Suppressor macrophage treated with lipopolysaccharide for 4 hours (primary cell): ENCODE measurements at regions not wholly inside any gene's neighbourhood (a gene's known extent, or its start where the extent isn't known, plus 50 kb on each side); places are given as distances from the start of the nearest gene placed in this dataset.

Source experiments
- DNase-seq: peaks from one replicate; pipeline ENCODE4 v3.0.0-alpha.2; 2020

DNA sequence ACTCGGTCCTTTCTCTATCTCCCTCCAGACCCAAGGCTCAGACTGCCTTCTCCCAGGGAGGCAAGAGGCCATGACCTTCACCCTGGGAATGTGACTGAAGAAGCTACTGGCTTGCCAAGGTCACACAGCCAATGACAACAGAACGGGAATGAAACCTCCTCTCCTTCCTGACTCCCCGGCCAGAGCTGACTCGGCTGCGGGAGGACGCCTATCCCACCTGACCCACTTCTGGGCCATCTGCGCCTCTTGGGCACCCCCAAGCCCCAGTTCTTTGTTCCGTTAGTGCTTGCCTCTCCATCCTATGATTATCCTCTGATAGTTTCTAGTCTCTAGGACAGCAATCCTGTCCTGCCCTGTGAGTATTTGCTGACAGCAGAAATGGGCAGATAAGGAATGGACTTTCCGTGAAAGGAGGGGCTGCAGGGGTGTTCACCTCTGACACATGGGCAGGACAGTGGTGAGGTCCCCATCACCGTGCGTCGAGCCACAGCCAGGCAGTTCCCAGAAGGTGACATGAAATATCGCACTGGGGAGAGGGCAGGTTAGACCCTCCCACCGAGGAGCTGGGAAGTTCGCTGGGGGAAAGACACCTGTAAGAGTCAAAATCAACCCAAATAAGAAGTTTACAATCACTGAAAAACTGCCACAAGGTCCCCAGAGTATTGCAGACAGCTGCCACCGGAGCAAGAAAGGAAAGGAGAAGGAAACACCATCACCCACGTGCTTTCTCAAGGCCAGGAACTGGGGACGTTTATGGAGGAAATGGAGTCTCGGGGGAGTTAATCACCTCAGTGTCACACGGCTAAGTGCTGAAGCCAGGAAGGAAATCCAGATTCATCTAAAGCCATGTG is 63.0 kb downstream of the INSIG1 start:
- DNase-seq: peak; percentile 64

DNA sequence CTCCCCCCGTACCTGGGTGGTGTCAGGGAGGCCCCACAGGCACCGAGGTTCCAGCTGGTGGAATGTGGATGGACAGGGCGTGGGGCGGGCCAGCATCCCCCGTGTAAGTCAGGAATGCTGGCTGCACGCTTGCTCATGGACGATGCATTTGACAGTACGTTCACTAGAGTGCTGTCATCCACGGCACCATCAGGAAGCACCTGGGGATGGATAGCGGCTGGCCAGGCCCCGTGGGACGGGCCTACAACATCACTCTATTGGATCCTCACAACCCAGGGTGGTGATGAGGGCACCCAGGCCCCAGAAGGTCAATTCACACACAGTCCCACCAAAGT is 63.6 kb downstream of the INSIG1 start:
- DNase-seq: no peak

DNA sequence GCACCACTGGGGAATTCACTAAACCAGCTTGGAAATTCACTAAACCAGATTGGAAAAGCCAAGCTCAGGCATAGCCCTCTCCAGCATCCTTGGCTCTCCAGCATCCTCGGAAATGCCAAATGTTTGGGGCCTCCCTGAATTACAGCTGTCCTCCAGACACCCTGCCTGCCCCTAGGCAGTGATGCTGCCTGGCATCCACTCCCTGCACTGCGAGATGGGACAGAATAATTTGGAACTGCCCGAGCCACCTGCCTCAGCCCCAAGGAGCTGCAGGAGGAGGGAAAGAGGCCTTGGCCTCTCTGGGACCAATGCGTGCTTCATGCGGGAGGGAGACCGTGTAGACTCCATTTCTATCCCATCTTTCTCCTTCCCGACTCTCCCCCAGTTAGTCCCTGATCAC is 64.3 kb downstream of the INSIG1 start:
- no peak for DNase-seq

DNA sequence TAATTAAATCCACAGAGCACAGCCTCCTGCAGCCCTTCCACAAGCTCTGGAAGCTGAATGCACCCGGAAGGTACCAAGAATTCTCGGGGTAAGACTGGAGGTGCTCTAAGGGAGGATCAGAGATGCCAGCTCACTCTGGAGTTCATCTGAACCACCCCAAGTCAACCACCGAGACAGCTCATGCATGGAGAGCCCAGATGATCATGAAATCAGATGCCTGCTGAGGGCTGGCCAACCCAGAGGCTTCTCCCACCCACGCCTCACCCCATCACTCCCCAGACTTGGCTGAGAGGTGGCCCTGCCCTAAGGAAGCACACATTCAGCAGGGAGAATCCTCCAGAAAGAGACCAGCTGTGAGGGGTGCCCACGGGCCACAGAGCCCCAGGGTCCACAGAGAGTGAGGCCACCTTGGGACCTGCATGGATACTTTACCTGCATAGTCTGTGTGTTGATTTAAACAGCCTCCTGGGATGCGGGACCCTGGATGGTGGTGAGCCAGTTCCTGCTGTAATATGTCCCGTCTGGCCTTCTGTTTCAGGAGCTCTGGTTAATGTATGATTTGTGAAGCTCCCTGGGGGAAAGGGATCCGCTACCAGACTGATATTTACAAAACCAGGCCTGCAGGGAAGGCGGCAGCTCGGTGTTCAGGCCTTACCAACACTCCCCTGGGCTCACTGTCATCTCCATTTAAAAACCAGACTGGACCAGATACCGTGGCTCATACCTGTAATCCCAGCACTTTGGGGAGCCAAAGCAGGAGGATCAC is 64.9 kb downstream of the INSIG1 start:
- DNase-seq: no peak

DNA sequence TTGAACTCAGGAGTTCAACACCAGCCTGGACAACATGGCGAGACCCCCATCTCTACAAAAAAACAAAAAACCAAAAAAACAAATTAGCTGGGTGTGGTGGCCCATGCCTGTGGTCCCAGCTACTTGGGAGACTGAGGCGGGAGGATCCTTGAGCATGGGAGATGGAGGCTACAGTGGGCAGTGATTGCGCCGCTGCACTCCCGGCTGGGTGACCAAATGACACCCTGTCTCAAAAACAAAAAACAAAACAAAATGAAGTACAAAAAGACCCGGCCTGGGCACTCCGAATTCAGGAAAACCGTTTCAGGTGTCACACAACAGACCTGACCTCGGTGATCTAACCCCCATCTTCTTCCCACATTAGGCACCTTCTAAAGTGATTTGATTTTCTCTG is 65.5 kb downstream of the INSIG1 start:
- DNase-seq: no peak

DNA sequence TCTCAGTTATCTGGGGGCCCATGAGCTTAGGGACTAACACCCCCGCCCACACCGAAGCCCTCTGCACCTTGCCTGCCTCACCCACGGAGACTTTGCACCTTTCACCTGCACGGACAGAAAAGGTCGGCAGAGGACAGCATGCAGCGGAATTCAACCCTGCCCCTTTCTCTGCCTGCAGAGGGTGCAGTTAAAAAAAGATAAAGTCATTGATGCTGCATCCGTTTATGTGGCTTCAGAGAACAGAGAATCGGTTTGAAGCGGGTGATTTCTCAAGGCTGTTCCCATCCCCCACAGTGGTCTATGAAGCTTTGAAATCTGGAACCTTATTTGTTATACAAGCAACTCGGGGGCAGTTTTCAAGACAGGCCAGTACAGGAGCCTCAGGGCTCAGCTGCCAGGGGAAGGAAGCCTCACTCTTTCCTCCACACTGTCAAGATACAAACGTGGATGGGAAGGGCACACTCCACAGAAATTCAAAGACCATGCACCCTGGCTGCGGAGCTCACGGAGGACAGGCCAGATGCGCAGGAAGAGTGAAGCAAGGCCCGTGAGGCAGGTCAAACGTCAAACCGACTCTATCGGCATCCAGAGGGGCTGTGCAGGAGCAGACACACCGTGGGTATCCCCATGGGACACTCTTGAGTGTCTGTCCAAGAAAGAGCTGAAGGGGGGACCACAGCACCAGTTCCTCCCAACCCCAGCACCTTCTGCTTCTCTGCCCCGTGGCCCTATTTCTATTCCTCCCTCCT is 66.3 kb downstream of the INSIG1 start:
- no peak for DNase-seq

DNA sequence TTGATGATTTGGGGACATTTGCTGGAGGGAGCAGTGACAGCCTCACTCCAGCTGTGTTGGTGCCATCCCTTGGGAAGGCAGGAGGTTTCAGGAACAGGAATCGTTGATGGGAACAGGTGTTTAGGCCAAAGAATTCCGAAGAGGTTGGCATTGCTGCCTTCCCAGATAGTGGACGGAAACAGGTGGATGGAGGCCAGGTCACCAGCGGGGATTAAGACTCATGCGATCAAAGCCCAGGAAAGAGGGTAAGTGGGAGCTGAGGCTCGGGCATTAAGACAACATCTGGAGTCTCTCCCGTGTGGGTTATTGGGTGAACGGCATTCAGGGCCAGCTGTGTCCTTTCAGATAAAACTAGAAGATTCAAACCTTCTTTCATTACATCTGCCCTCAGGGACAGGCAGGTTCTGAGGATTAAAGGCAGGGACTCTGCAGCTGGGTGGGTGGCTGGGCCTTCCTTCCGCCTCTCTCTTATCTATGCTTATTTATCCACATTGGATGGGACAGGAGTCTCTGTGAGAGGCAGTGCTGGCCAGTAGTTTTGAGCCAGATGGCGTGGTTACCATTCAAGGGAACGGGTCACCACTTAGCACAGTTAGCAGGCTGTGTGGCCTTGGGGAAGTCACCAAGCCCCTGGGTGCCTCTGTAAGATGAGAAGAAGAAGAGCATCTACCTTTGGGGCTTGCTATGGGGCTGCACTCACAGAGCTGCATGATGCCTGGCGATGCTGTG is 67.6 kb downstream of the INSIG1 start:
- no peak for DNase-seq

DNA sequence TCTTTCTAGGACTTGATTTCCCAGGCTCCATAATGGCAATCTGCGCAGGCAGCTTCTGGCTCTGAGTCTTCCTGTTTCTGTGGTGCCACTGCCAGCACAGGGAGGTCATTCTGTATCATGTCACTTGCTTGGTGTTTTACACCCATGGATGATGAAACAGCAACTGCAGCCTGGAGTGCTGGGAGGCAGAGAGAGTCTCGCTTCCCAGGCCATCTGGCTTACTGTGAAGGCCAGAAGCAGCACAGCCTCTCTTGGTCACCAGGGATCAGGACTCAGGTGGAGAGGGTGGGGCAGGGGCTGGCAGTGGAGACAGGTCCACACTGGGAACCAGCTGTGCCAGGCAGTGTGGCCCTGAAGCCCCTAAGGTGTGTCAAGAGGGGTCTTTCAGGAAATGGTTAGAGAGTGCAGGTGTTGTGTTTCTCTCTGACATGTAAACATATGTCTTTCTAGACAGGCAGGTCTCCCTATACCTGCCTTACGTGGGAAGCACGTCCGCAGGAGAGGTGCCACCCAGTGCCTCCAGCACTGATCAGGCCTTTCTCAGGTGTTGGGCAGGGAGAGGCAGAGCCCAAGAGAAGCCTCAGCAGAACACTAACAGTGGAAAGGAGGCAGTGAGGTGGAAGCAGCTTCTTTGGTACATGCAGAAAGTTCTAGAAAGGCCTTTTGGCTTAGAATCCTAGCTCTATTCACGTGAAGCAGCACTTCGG is 71.4 kb downstream of the INSIG1 start:
- DNase-seq: peak; percentile 21

DNA sequence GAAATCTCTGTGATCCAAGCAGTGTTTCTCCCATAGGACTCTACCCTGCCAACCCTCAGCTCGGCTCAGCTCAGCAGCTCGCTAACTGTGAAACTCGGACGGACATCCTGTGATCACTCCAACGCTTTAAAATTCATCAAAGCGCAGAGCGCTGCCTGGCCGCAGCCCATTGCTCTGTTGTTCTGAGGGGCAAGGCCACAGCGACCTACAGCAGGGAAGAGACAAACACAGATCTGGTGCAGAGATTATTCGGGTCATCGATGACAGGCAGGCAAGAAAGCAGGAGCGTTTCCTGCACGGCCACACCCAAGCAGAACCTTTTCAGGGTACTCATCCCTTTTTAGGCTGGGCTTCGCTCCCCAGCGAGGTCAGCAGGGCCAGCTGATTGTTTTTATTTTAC is 72.1 kb downstream of the INSIG1 start:
- DNase-seq: no peak

DNA sequence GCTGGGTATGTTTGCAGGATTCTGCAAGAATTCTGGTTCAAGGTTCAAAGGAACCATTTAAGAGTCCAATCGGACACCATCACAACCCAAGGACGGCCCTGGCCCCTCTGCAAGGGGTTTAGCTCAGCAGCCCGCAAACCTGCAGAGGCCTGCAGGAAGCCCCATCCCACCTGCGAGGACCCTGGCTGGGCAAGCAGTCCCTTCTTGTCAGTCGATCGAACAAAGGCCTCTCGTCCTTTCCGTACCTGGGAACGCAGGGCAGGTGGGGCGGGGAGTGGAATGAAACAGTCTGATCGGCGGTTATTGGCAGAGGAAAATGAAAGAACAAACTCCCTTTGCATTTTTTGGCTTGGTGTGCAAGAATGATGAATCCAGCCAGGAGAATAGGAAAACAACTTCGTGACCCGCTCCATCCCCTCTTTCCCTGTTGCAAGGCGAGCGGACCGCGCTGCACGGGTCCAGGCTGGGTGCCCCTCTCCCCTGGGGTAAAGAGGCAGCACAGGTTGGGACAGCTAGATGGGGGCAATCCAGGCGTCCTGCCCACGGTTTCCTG is 73.7 kb downstream of the INSIG1 start:
- no peak for DNase-seq

DNA sequence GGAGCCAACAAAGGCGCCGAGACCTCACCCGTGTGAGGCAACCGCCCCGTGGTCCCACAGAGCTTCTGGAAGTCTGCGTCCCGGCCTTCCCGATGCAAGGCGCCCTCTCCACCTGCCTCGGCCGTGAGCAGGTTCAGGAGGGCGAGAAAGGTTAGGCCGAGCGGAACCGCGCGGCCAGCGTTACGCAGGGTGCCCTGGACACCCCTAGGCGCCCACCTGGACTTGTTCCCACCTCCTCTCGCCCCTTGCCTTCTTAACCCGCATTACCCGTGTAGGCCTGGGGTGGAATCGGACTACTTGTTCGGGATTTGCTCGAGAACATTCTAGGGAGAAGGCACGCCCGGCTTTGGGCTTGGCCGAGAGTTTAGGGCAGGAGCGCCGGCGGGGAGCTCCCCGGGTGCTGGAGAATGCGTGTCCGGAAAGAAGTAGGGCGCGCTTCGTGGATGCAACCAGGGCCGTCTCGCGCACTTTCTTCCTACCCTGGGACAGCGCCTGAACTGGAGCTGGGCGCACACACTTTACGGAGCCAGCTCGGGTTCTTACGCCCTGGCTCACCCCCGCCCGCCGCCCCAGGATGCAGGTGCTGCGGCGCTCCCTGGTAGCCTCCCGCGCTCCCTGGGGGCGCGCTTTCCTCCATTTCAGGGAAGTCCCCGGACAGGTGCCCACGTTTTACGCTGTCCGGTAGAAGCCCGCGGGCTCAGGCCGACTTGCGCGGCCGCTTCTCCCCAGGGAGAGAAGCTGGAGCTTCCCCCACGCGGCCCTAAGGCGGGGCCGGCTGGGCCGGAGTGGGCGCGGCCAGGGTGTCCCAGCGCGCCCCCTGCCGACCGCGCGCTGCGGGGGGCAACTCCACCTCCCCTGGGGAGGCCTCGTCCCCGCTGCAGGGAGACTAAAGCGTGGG is 74.5 kb downstream of the INSIG1 start:
- DNase-seq: peak; percentile 74

DNA sequence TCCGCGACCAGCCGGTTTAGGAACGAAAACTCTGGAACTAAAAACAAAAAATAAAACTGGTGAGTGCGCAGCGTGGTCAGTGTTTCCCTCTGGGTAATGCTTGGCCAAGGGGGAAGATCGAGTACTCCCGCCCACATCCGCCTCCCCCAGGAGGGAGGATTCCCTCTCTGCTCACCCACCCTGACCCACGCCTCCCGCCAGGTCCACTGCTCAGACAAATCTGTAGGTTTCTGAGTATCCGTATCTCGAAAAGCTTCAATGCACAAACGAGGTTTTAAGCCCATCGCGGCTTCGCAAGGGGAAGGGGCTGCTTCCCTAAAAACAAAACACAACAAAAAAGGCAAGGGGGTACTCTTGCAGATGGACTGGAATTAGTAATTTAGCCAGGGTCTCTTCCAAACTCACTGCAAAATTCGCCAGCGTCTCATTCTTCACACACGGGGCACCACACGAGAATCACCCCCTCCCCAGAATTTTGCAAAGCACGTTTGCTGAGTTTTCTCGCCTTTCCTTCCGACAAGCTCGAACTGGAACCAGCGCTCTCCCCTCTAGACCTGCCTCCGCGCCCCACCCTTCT is 75.2 kb downstream of the INSIG1 start:
- DNase-seq: no peak

DNA sequence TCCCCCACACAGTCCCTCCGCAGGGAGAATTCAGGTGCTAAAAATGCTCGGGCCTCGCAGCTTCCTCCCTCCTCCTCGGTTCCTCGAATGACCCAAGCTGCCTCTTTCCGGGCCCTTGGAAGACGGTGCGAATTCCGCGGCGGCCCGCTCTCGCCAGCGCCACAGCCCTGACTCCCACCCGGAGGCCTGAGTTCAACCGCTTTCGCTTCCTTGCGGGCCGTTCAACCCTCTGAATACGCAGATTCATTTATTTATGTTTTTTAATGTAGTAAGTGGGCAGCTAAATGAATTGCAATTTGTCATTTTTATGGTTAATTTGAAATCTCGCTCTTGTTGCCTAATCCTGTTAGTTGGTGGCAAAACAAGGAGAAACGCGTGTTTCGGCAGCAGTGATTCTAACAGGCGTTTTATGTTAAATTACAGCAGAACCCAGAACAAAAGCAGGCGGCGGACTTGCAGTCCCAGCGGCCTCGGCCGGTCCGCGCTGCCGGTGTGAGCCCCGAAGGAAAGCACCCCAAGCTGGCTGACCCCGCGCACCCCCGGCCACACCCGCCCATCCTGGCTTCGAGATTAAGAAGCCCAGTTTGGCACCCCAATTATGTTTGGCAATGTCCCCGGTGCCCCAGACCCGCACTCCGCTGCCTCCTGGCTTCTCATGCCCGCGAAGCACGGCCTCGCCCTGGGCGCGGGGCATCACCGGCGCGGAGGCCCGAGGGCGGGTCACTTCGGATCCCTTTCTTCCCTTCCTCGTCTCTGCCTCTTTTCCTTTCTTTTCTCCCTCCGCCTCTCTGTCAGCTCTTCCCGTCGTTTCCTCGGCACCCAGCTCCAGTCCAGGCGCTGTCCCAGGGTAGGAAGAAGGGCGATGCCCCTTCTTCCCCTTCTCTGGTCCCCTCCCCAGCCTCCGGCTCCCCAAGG is 75.9 kb downstream of the INSIG1 start:
- peak; percentile 41 for DNase-seq

DNA sequence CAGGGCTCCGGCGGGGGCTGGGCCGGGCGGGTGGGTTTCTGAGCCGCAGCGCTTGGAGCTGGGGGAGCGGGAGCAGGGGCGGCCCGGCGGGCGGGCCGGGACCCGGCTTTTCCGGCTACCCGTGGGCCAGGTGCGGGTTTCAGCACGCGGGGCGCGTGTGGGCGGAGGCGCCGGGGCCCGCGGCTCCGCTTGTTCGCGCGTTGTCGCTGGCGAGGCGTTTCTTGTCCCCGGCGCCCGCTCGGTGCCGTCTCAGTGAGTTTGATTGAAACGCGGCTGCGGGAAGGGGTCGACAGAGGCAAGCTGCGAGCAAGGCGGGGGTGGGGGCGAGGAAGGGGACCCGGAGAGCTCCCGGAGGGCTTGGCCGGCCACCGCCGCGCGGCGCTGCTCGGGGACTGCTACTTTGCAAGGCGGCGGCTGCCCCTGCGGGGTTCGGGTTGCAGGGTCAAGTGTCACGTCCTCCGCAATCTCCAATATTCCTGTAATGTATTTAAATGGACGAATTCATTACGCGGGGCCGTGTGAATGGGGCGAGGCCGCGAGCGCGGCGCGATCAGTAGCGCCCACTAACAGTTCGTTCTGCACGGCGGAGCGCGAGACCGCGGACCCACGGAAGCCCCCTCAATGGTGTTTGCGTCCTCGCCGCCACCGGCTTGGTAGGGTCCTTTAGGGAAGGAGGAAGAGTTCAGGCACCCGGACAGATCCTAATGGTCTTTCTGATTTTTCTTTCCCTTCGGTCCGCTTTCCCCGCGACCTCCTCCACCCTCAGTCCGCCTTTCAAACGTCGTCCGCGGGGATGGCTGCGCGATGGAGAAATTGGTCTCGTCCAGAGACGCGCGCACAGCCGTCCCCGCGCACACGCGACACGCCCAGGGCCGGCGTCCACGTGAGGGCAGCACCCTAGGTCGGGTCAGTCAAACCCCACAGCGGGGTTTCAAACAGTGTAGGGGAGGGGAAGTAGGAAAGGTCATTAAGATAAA is 76.9 kb downstream of the INSIG1 start:
- DNase-seq: no peak

DNA sequence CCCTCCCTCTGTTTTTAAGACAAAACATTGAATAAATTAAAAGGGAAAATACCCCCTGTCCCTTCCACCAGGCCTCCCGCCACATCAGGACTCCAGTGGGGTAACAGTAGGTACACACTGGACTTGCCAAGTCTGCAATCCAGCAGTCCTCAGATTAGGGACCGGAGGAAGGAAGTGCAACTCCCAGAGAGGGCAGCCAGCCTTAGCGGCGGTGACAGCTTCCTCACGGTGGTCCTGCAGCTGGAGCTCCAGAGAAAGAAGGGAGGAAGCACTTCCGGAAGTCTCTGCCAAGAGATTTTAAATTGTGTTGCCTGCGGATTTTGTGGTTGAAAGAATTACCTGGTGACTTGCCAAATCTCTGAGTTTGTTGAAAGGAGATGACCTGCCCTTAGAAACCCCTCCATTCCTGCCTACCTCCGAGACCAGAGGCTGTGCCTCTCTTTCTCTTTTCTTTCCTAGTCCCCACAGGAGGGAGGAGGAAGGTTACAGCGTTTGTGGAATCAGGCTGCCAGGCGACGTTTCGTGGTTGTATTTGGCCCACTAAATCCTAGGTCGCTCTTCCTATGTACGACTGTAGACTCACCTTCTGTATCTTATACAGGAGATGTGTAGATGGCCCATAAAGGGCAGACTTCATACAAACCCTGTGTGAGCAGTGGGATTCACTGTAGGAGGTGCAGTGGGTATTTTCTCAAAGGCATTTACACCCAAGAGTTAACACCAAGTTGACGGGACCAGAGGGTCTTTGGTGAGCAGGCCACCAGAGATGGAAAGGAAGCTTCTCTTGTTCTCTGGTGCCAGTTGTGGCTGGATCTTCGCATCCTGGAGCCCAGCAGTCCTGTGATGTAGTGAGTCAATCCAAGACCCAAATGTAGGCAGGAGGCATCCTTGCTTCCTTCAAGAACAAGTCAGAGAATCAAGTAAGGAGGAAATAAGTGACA is 77.9 kb downstream of the INSIG1 start:
- DNase-seq: no peak

DNA sequence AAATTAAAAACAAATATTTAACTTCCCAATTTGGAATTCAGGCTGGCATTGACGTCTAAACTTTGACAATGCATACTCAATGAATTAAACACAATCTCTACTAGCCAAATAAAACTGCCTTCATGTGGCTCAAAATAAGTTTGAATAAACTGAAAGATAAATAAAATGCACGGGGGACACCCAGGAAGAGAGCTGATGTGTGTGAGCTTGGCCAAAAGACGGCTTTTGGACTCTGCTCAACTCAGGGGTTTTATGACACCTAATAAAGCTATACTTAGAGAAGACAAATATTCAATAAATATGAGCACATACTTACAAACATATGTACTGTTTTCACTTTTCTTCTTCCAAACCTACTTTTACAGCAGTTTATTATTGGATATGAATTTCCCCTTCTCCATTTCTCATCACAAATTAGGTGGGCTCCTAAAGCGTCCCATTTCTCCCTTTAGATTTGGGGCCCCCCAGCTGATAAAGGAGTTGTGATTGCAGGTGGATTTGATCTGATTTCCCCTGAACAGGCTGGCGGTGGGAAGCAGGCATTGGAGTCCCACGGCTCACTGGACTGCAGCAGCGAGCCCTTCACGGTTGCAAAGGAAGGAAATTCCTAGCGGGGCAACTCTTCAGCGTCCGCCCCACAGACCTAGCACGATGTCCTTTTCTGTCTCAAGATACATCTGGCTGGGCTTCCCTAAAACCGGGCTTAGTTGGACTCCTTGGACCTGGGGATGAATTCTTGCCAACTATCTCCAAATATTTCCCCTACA is 79.6 kb downstream of the INSIG1 start:
- no peak for DNase-seq
